ENCODE measurements at regions not wholly inside any gene's neighbourhood (a gene's known extent, or its start where the extent isn't known, plus 50 kb on each side); places are given as distances from the start of the nearest gene placed in this dataset.

- H3K27ac ChIP-seq (ENCODE audit: low read length), result no peak overlapping the region
Observed at GRCh38 chr3:38950581-38950980, 101.2 kb downstream of the SCN11A start.

GRCh38 chr3:38949994-38950393 is 101.8 kb downstream of the SCN11A start:
- H3K4me3 ChIP-seq (ENCODE audit: low read length), result no peak overlapping the region
- no peak overlapping the region for H3K27ac ChIP-seq (ENCODE audit: low read length)
- ChIA-PET POLR2A (ENCODE audit: unreplicated experiment) (no interaction called here), CTCF (no interaction called here)
- no peak for DNase-seq
- no TSS peak for BruUV-seq (replicated peaks)
- no peak overlapping the region for H3K9ac ChIP-seq (ENCODE audit: low read length)
- no peak for ATAC-seq
- no peaks in the 10 kb centered on the region for H3K79me2 ChIP-seq (ENCODE audit: low read length)
- H4K20me1 ChIP-seq (ENCODE audit: low read length), result no peaks in the 10 kb centered on the region
- no peak overlapping the region for H3K4me2 ChIP-seq (ENCODE audit: low read length)
- no peaks in the 10 kb centered on the region for H3K36me3 ChIP-seq (ENCODE audit: low read depth, low read length)
- TF ChIP-seq EZH2phosphoT487 (IDR thresholded peaks at IDR 0.05; ENCODE audit: borderline replicate concordance, low read length) (no peak), CTCF (conservative IDR thresholded peaks at IDR 0.05; ENCODE audit: low read depth, low read length) (no peak), EZH2 (IDR thresholded peaks at IDR 0.05; ENCODE audit: low read length, unreplicated experiment) (no peak)
- no peak overlapping the region for H2AFZ ChIP-seq (ENCODE audit: low read length)
- intact Hi-C loops (cut with micrococcal nuclease), result no loop called here
- peaks cover 51% of the 10 kb centered on the region for H3K27me3 ChIP-seq (ENCODE audit: low read length)
- H3K9me3 ChIP-seq (ENCODE audit: low read length), result no peaks in the 10 kb centered on the region
- no peaks in the 10 kb centered on the region for H3K9me2 ChIP-seq (replicated peaks; ENCODE audit: low read length)
- H3K4me1 ChIP-seq (ENCODE audit: insufficient read depth, low read length), result no peaks in the 10 kb centered on the region
- no peaks in the 10 kb centered on the region for H3F3A ChIP-seq (ENCODE audit: low read length, unreplicated experiment)

More at GRCh38 chr3:38950581-38950980, 101.2 kb downstream of the SCN11A start:
- H3K4me2 ChIP-seq (ENCODE audit: low read length), result no peak overlapping the region
- no TSS peak for BruUV-seq (replicated peaks)
- no peaks in the 10 kb centered on the region for H3K36me3 ChIP-seq (ENCODE audit: low read depth, low read length)
- H3K79me2 ChIP-seq (ENCODE audit: low read length), result no peaks in the 10 kb centered on the region
- H3K4me1 ChIP-seq (ENCODE audit: insufficient read depth, low read length), result no peaks in the 10 kb centered on the region
- H2AFZ ChIP-seq (ENCODE audit: low read length), result no peak overlapping the region
- H3F3A ChIP-seq (ENCODE audit: low read length, unreplicated experiment), result no peaks in the 10 kb centered on the region
- no peak overlapping the region for H3K9ac ChIP-seq (ENCODE audit: low read length)
- no peaks in the 10 kb centered on the region for H3K9me2 ChIP-seq (replicated peaks; ENCODE audit: low read length)
- ChIA-PET POLR2A (ENCODE audit: unreplicated experiment) (no interaction called here), CTCF (no interaction called here)
- H3K9me3 ChIP-seq (ENCODE audit: low read length), result no peaks in the 10 kb centered on the region
- H3K4me3 ChIP-seq (ENCODE audit: low read length), result no peak overlapping the region
- peaks cover 57% of the 10 kb centered on the region for H3K27me3 ChIP-seq (ENCODE audit: low read length)
- DNase-seq (no peak), ATAC-seq (no peak)
- TF ChIP-seq EZH2phosphoT487 (IDR thresholded peaks at IDR 0.05; ENCODE audit: borderline replicate concordance, low read length) (no peak), EZH2 (IDR thresholded peaks at IDR 0.05; ENCODE audit: low read length, unreplicated experiment) (no peak), CTCF (conservative IDR thresholded peaks at IDR 0.05; ENCODE audit: low read depth, low read length) (no peak)
- intact Hi-C loops (cut with micrococcal nuclease), result no loop called here
- no peaks in the 10 kb centered on the region for H4K20me1 ChIP-seq (ENCODE audit: low read length)

- ATAC-seq, result no peak
- POLR2A ChIA-PET (ENCODE audit: unreplicated experiment), result no interaction called here
- Histone ChIP-seq H3K79me2 (ENCODE audit: low read length) (no peaks in the 10 kb centered on the region), H3K9me2 (replicated peaks; ENCODE audit: low read length) (no peaks in the 10 kb centered on the region), H4K20me1 (ENCODE audit: low read length) (no peaks in the 10 kb centered on the region), H3K4me1 (ENCODE audit: insufficient read depth, low read length) (no peaks in the 10 kb centered on the region), H3F3A (ENCODE audit: low read length, unreplicated experiment) (no peaks in the 10 kb centered on the region), H3K36me3 (ENCODE audit: low read depth, low read length) (no peaks in the 10 kb centered on the region), H2AFZ (ENCODE audit: low read length) (no peak overlapping the region), H3K9me3 (ENCODE audit: low read length) (no peaks in the 10 kb centered on the region), H3K4me2 (ENCODE audit: low read length) (no peak overlapping the region), H3K4me3 (ENCODE audit: low read length) (no peak overlapping the region), H3K27ac (ENCODE audit: low read length) (no peak overlapping the region), H3K27me3 (ENCODE audit: low read length) (peaks cover 17% of the 10 kb centered on the region; the same call in 1 of the 2 replicates), H3K9ac (ENCODE audit: low read length) (no peak overlapping the region)
- no TSS peak for BruUV-seq (replicated peaks)
- intact Hi-C loops (cut with micrococcal nuclease), result no loop called here
- CTCF ChIA-PET, result no interaction called here
- TF ChIP-seq EZH2phosphoT487 (IDR thresholded peaks at IDR 0.05; ENCODE audit: borderline replicate concordance, low read length), result no peak
- TF ChIP-seq CTCF (conservative IDR thresholded peaks at IDR 0.05; ENCODE audit: low read depth, low read length), result no peak
- TF ChIP-seq EZH2 (IDR thresholded peaks at IDR 0.05; ENCODE audit: low read length, unreplicated experiment), result no peak
- DNase-seq, result no peak
Observed at GRCh38 chr3:38940394-38940793, 111.3 kb downstream of the SCN11A start.

All from PC-3 (cell line).